Liver (tissue), 8 donors: ENCODE measurements at regions not wholly inside any gene's neighbourhood (a gene's known extent, or its start where the extent isn't known, plus 50 kb on each side); places are given as distances from the start of the nearest gene placed in this dataset.

Experiments used
- DNase-seq: peaks from one replicate; pipeline ENCODE4 v3.0.0-alpha.2; 2017; ENCODE audit warnings: low spot score
- H3K27ac ChIP-seq, 2 donors: one replicate each; pipeline ENCODE4 v1.7.0; 2013; ENCODE audit warnings: inconsistent platforms in 2 of 2, low read length in 2 of 2, control low read depth in 1 of 2, low read depth in 1 of 2, mild to moderate bottlenecking in 1 of 2
- H3K27me3 ChIP-seq, 4 donors: one replicate each; pipeline versions ENCODE4 v1.6.1 to v1.7.0; 2013; ENCODE audit warnings: low read length in 3 of 4, inconsistent platforms in 1 of 4, mild to moderate bottlenecking in 1 of 4, moderate library complexity in 1 of 4; ENCODE audit not compliant: control insufficient read depth in 4 of 4, insufficient read depth in 4 of 4
- H3K36me3 ChIP-seq, 4 donors: one replicate each; pipeline versions ENCODE4 v1.6.1 to v1.7.0; 2013; ENCODE audit warnings: low read length in 3 of 4, mild to moderate bottlenecking in 3 of 4, low read depth in 1 of 4, moderate library complexity in 1 of 4; ENCODE audit not compliant: control insufficient read depth in 4 of 4, insufficient read depth in 3 of 4
- H3K4me1 ChIP-seq, 4 donors: one replicate each; pipeline versions ENCODE4 v1.6.1 to v1.7.0; 2013; ENCODE audit warnings: low read length in 3 of 4, mild to moderate bottlenecking in 3 of 4, moderate library complexity in 1 of 4; ENCODE audit not compliant: control insufficient read depth in 4 of 4, insufficient read depth in 4 of 4
- H3K4me3 ChIP-seq, 3 donors: one replicate each; pipeline versions ENCODE4 v1.6.1 to v1.7.0; 2013; ENCODE audit warnings: low read length in 3 of 3, control low read depth in 1 of 3, low read depth in 1 of 3, mild to moderate bottlenecking in 1 of 3
- H3K9ac ChIP-seq, 2 donors: one replicate each; pipeline ENCODE4 v1.7.0; 2013; ENCODE audit warnings: low read length in 2 of 2, mild to moderate bottlenecking in 2 of 2, moderate library complexity in 2 of 2, control low read depth in 1 of 2, low read depth in 1 of 2
- H3K9me3 ChIP-seq, 4 donors: one replicate each; pipeline versions ENCODE4 v1.6.1 to v1.7.0; 2013; ENCODE audit warnings: low read length in 3 of 4; ENCODE audit not compliant: control insufficient read depth in 4 of 4
- CTCF ChIP-seq: fragments of 150-350 bp; IDR thresholded peaks from 2 replicates; pipeline ENCODE4 v1.5.1; 2017; ENCODE audit warnings: improper control_type of control experiment, low read depth, low read length; ENCODE audit not compliant: missing input control
- FOXA2 ChIP-seq: IDR thresholded peaks from 2 replicates; pipeline ENCODE4 v1.6.1; 2016; ENCODE audit warnings: antibody characterized with exemption
- GABPA ChIP-seq, 2 donors: IDR thresholded peaks in 1 of 2; conservative IDR thresholded peaks in 1 of 2; 2 replicates each; pipeline ENCODE4 v1.6.1; 2016; ENCODE audit warnings: antibody characterized with exemption in 2 of 2, mild to moderate bottlenecking in 1 of 2, moderate library complexity in 1 of 2
- HNF4G ChIP-seq: IDR thresholded peaks from 2 replicates; pipeline ENCODE4 v1.6.1; 2016; ENCODE audit warnings: antibody characterized with exemption
- JUND ChIP-seq, 2 donors: IDR thresholded peaks; 2 replicates each; pipeline ENCODE4 v1.6.1; 2016; ENCODE audit warnings: antibody characterized with exemption in 2 of 2
- MAX ChIP-seq: IDR thresholded peaks from 2 replicates; pipeline ENCODE4 v1.6.1; 2016; ENCODE audit warnings: antibody characterized with exemption
- RAD21 ChIP-seq, 2 donors: IDR thresholded peaks; 2 replicates each; pipeline ENCODE4 v1.6.1; 2016; ENCODE audit warnings: antibody characterized with exemption in 2 of 2, mild to moderate bottlenecking in 2 of 2
- REST ChIP-seq: IDR thresholded peaks from 2 replicates; pipeline ENCODE4 v1.6.1; 2016; ENCODE audit warnings: antibody characterized with exemption, mild to moderate bottlenecking
- RXRA ChIP-seq, 2 donors: IDR thresholded peaks; 2 replicates each; pipeline ENCODE4 v1.6.1; 2017 to 2018; ENCODE audit warnings: antibody characterized with exemption in 2 of 2, mild to moderate bottlenecking in 1 of 2
- SP1 ChIP-seq: IDR thresholded peaks from 2 replicates; pipeline ENCODE4 v1.6.1; 2018; ENCODE audit warnings: antibody characterized with exemption, mild to moderate bottlenecking
- TAF1 ChIP-seq: conservative IDR thresholded peaks from 2 replicates; pipeline ENCODE4 v1.6.1; 2016; ENCODE audit warnings: antibody characterized with exemption, mild to moderate bottlenecking
- YY1 ChIP-seq: IDR thresholded peaks from 2 replicates; pipeline ENCODE4 v1.6.1; 2016; ENCODE audit warnings: antibody characterized with exemption, mild to moderate bottlenecking
- ZBTB33 ChIP-seq: IDR thresholded peaks from 2 replicates; pipeline ENCODE4 v1.6.1; 2016; ENCODE audit warnings: antibody characterized with exemption
- WGBS: extraction: QIAGEN DNeasy Blood & Tissue Kit; methylation state at CpG from one replicate; pipeline ENCODE4 v1.1.7; 2013; 5-methylcytosine and 5-hydroxymethylcytosine counted together
- donor health status: healthy.
- donor health status: healthy.
- donor health status: healthy.
- donor health status: healthy.
- donor health status: healthy.

GRCh38 chr10:121098751-121099150, 247.6 kb downstream of the WDR11 start (continued):
- TF ChIP-seq REST (no peak), YY1 (no peak), CTCF (no peak)

- no peaks in the 10 kb centered on the region for H3K4me1 ChIP-seq
- no peak overlapping the region for H3K27ac ChIP-seq
- H3K27me3 ChIP-seq = no peaks in the 10 kb centered on the region
- TF ChIP-seq MAX (no peak), HNF4G (no peak), RAD21 (IDR thresholded peaks at IDR 0.05) (no peak), FOXA2 (no peak), RXRA (IDR thresholded peaks at IDR 0.05) (no peak), SP1 (no peak), CTCF (no peak), JUND (IDR thresholded peaks at IDR 0.05) (no peak), YY1 (no peak), ZBTB33 (no peak), TAF1 (no peak), GABPA (IDR thresholded peaks at IDR 0.05 in 1 of 2, conservative IDR thresholded peaks at IDR 0.05 in 1 of 2) (no peak)
- DNase-seq = no peak
- WGBS = 75% methylated on average over 5 of the region's 5 CpGs
- no peak overlapping the region for H3K4me3 ChIP-seq
- no peak overlapping the region for H3K9ac ChIP-seq
- H3K36me3 ChIP-seq = no peaks in the 10 kb centered on the region
- no peaks in the 10 kb centered on the region for H3K9me3 ChIP-seq
Observed at GRCh38 chr10:121099181-121099580, 248.0 kb downstream of the WDR11 start.
